ENCODE measurements at regions not wholly inside any gene's neighbourhood (a gene's known extent, or its start where the extent isn't known, plus 50 kb on each side); places are given as distances from the start of the nearest gene placed in this dataset.
"Not testable (repeated sequence)": the region's sequence is repeated elsewhere in the genome, so short reads cannot be mapped to it uniquely, and the experiment has no call there.

DNA sequence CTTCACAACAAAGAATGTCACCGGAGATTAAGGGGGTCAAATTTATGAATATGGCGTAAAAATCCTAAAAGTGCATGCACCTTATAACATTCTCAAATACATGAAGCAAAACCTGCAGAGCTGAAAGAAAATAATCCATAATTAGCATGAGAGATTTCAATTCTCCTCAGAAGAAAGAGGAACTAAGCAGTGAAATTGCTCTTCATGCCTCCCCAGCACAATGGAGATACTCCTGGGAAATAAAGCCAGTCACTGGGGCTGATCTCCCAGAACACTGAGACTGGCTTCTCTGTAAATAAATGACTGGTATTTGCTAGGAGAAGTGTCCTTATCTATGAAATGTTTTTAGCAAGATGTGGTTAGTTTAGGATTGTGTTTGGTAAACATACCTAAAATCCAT lies 68.1 kb downstream of the GOLGA6L6 start:
- DNase-seq = not testable (repeated sequence)

DNA sequence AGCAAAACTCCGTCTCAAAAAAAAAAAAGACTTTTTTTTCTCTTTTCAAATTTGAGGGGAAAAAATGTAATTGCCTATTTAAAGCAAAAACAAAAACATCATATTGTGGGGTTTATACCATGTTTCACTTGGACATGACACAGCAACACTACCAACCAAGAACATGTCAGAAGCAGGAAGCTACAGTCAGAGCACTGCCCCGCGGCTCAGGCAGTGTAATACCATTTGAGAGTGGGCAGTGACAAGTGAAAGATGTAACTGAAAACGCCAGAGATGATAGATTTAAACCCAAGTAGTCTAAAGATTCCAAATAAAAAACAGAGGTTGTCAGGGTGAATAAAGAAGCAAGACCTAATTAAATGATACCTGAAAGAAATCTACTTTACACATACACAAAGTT lies 68.6 kb downstream of the GOLGA6L6 start:
- DNase-seq = not testable (repeated sequence)

DNA sequence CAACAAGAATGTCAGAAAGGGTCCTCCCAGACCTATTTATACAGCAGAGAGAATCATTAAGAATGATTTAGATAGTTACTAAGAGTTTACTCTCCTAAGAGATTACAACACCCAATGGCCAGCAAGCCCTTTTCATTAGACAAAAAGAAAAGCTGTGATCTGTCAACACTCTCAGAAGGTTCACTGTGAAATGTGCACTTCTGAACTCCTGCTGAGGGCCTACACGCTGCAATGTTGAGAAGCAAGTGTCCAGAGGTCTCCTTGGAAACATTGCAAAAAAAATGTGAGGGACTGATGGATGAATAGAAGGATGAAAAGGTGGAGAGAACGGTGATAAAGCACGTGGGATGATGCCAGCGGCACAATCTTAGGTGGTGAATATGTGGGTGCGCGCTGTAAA lies 70.8 kb downstream of the GOLGA6L6 start:
- DNase-seq = not testable (repeated sequence)

DNA sequence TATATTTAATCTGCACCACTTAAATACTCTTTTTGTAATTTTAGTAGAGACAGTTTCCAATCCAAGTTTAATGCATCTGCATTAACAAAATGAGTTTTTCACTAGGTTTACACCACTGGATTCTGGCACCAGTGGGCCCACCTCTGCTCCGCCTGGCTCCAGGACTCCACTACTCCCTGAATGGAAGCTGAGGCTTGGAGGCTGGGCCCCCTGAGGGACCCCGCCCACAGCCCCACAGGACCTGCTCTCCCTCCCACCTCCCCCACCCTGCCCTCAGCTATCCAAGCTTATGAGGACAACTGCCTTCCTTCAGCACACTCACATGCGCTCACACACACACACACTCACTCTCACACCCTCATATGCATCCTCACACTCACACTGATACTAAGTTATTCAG lies 100.5 kb downstream of the GOLGA6L6 start:
- not testable (repeated sequence) for DNase-seq

DNA sequence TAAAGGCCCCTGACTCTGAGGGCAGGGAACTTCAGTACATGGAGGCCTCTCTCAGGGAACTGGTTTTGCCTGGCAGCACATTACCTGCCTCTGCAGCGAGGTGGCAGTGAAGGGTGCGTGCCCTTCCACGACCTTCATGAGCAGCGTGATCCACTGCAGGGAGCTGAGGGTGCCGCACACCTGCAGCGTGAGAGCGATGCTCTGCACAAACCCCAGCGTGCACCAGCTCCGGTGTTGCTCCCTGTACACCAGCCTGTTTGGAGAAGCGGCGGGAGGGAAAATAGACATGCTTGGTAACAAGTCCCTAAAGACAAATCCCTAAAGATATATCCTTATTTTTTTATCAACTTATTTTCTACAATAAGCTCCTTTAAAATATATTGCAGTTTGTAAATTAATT lies 101.2 kb downstream of the GOLGA6L6 start:
- DNase-seq = not testable (repeated sequence)

DNA sequence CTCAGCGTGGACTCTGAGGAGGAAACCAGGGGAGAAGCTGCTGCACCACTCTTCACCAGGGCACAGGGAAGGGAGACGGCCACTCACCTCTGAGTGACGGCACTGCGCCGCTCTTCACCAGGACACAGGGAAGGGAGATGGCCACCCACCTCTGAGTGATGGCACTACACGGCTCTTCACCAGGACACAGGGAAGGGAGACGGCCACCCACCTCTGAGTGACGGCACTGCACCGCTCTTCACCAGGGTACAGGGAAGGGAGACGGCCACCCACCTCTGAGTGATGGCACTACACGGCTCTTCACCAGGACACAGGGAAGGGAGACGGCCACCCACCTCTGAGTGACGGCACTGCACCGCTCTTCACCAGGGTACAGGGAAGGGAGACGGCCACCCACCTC lies 102.5 kb downstream of the GOLGA6L6 start:
- not testable (repeated sequence) for DNase-seq

DNA sequence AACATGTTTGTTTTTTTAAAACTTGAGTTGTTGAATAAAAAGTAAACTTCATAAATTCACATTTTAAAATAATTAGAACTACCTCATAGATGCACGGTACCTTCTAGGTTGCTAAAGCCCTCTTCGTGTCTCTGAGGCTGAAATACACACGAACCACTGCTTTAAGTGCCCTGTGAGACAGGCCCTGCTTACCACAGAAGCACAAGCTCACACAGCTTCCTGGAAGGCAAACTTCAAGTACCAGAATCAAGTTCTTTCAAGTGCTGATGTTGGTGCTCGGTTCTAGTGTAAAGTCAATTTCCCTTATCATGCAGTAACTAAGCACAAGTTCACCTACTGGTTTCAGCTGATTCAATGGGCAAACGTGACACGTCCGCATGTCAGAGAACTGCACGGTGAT lies 103.3 kb downstream of the GOLGA6L6 start:
- not testable (repeated sequence) for DNase-seq

DNA sequence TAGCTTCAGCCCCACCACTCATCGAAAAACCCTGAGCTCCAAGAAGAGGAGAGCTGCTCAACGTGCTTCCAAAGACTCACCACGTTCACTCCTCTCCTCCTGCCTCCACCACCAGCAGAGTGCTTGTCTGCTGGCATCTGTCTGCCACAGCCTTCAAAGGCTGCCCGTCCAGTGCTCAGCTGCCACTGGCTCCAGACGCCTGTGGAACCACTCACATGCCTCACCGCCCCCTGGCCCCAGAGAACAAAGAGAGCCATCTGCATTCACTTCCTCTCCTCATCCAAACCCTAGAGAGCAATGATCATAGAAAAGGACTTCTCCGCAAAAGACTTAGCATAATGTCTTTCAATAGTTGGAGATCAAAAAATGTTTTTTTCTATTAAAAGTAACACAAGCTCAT lies 108.1 kb downstream of the GOLGA6L6 start:
- not testable (repeated sequence) for DNase-seq

DNA sequence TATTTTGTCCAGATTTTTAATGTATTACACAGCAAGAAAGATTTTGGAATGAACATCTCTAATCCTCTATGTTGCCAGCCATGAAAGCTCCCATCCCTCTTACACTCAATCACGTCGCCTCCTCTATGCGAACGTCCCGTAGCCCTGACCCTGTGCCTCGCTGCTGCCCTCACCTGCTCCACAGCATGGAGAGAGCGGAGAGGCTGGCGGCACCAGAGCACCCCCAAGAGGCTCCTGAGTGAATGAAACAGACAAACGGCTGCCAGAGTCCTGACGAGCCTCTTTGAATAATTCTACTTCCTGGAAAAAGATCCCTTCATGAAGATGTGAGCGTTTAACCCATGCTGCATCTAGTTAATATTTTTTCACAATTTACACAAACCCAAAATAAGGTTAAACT lies 111.1 kb downstream of the GOLGA6L6 start:
- not testable (repeated sequence) for DNase-seq

DNA sequence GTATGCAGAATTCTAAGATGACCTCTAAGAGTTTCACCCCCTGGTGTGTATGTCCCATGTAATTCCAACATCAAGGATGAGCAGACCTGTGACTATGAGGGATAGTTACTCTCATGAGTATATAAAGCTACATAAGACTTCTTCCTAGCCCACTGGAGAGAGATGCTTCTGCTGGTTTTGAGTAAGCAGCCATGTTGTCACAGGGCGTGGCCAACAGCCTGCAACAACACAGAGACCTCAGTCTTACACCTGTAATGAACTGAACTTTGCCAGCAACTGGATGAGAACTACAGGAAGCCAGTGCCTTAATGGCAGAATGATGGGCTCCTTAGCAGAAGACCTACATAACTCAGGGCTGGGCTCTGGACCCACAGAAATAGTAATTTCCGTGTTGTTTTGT lies 120.9 kb downstream of the GOLGA6L6 start:
- not testable (repeated sequence) for DNase-seq

DNA sequence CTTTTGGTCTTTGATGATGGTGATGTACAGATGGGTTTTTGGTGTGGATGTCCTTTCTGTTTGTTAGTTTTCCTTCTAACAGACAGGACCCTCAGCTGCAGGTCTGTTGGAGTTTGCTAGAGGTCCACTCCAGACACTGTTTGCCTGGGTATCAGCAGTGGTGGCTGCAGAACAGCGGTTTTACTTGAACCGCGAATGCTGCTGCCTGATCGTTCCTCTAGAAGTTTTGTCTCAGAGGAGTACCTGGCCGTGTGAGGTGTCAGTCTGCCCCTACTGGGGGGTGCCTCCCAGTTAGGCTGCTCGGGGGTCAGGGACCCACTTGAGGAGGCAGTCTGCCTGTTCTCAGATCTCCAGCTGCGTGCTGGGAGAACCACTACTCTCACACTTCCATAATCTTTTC lies 125.0 kb downstream of the GOLGA6L6 start:
- not testable (repeated sequence) for DNase-seq

DNA sequence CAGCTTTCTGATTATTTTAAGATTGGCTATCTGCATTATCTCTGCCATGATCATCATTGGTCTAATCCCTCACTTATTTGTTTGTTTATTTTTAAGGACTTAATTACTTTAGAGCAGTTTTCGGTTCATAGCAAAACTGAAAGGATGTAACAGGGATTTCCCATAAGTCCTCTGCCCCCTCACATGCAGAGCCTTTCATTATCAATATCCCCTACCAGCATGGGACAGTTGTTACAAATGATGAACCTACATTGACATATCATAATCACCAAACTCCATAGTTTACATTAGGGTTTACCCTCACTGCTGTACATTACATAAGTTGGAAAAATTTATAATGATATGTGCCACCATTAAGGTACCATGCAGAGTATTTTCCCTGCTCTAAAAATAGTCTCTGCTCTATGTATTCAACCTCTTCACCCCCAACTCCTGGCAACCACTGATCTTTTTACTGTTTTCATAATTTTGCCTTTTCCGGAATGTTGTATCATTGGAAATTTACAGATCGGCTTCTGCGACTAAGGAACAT lies 131.9 kb downstream of the GOLGA6L6 start:
- DNase-seq = not testable (repeated sequence)

DNA sequence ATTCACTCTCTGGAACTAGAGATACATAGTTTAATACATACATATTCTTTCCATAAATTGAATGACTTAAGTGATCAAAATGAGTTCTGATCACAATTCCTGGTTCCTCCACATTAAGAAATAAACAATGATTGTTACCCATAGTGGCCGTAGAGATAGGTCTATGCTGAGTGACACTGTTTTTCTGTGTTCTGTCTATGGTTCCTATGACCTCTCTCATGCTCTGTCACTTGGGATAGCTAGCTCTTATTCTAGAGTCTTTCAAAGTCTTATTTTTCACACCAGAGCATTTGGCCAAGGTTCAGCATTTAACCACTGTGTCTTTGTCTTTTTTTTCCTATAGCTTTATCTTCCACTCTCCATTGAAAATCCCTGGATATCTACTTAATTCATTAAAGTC lies 132.4 kb downstream of the GOLGA6L6 start:
- no peak for DNase-seq

DNA sequence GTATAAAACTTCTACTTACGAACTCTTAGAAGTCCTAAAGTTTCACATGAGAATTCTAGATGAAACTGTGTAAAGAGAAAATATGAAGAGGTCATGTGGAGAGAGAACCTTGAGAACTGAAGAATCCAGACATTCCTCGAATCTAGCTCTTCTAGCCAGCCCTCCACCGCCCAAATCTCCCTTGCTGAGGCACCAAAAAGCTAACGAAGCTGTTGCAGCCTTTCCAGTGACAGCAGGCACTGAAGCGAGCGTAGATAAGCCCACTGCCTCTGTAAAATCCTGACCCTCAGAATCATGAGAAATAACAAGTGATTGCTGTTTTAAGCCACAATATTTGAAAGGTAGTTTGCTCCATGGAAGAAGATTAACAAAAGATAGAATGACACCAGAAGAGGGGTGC lies 134.0 kb downstream of the GOLGA6L6 start:
- DNase-seq = no peak

DNA sequence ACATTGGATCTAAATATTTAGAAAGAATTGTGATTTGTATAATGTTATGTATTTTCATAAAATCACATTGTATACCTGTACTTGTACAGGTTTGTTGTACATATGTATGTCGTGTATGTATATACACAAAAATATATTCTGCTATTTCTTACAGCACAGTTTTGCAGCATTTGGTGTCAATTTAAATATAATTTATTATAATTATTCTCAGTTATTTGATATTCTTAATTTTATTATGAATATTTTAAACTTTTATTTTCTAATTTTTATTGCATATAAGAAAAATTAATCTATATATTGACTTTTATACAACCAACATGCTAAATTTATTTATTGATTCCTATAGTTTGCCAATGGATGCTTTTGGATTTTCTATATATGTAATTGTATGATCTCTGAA lies 137.0 kb downstream of the GOLGA6L6 start:
- not testable (repeated sequence) for DNase-seq

DNA sequence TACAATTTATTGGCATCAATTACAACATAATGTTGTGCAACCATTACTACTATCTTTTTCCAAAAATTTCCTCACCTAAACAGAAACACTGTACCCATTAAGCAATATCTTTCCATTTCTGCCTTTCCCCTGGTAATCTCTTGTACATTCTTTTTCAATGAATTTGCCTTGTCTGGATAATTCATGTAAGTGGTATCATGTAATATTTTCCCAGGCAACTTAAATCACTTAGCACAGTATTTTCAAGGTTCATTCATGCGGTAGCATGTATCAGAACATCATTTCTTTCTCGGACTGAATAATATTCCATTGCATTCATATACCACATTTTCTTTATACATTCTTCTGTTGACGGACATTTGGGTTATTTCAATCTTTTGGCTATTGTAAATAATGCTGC lies 139.0 kb downstream of the GOLGA6L6 start:
- DNase-seq = not testable (repeated sequence)

DNA sequence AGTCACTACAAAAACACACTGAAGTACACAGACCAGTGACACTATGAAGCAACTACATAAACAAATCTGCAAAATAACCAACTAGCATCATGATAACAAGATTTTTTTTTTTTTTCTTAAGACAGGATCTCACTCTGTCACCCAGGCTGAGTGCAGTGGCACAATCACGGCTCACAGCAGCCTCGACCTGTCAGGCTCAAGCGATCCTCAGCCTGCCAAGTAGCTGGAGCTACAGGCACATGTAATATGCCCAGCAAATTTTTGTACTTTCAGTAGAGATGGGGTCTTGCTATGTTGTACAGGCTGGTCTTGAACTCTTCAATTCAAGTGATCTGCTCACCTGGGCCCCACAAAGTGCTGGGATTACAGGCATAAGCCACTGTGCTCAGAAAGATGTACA lies 140.5 kb downstream of the GOLGA6L6 start:
- DNase-seq = not testable (repeated sequence)

DNA sequence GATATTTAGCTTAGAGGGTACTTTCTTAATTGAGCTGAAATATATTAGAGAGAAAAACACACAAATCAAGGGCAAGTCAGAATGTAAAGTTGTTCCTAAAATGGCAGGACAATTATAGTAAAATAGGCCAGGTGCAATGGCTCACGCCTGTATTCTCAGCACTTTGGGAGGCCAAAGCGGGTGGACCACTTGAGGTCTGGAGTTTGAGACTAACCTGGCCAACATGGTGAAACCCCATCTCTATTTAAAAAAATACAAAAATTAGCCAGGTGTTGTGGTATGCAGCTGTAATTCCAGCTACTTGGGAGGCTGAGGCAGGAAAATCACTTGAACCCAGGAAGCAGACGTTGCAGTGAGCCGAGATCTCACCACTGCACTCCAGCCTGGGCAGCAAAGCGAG lies 142.9 kb downstream of the GOLGA6L6 start:
- DNase-seq = not testable (repeated sequence)

DNA sequence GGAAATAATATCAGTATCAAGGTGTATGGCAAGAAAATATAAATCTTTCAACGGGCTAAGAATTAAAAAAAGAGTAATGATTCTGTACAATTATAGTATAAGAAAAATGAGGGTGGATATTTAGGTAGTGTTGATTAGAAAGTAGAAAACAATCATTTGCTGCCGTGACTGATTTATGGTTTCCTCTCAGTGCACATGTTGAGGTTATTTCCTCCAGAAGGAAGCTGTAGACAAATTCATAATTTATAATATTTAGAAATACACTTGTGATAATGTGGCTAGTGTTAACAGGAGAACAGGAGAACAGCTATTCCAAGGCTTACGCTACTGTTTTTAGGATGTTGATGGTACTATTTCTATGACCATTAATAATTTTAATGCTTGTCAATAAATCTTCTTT lies 153.4 kb downstream of the GOLGA6L6 start:
- not testable (repeated sequence) for DNase-seq

DNA sequence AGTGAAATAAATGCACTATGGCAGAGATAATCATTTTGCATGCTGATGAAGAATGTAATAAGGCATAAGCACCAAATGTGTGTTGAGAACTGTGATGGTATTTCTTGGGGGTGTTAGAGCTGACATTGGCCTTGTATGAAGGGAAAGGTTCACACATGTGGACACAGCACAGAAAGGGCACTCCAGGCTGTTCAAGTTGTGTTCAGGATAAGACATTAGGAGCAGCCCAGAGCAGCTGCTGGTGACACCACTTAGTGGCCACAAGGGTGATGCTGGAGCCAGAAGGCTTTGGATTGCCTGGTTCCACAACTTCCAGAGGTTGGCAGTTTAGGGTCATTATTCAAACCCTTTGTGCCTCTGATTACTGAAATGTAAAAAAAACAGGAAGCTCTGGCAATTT lies 155.4 kb downstream of the GOLGA6L6 start:
- no peak for DNase-seq

DNA sequence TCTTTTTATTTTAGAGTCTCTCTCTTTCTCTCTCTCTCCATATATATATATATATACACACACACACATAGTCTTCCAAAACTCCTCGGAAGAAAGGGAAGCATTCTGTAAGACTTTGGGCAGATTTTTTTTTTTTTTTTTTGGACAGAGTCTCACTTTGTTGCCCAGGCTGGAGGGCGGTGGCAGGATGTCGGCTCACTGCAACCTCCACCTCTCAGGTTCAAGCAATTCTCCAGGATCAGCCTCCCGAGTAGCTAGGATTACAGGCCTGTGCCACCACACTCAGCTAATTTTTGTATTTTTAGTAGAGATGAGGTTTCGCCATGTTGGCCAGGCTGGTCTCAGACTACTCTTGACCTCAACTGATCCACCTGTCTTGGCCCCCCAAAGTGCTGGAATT lies 161.4 kb downstream of the GOLGA6L6 start:
- DNase-seq = not testable (repeated sequence)

DNA sequence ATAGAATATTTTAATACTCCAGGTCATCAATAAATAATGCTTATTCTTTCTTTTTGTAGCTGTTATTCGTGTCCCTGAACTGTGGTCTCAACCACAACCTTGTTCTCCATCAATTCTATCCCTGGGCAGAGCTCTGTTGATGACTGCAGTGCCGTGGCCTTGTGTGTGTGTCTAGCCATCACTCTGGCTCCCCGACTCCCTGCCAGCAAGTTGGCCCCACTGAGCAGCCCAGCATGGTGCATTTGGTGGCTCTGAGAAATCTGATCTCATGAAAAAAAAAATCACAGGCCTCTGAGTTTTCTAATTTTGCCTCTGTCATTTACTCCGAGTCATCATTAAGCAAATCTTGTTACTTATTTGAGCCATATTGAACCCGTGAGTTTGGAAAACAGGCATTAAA lies 164.7 kb downstream of the GOLGA6L6 start:
- no peak for DNase-seq

DNA sequence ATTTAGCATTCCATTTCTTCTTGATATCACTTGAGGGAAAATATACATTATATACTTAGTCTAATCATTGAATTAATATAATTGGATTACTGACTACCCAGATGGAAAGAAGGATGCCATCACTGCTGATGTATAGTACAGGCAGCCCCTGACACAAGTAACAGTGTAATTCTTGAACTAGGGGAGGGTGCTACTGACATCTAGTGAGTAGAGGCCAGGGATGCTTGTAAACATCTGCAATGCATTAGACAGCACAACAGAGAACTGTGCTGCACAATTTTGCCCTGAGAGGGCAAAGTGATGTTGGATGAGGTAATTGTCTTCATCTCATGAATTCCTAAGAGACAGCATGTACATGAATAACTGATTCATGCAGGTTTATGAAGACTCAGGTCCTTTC lies 169.2 kb downstream of the GOLGA6L6 start:
- not testable (repeated sequence) for DNase-seq

DNA sequence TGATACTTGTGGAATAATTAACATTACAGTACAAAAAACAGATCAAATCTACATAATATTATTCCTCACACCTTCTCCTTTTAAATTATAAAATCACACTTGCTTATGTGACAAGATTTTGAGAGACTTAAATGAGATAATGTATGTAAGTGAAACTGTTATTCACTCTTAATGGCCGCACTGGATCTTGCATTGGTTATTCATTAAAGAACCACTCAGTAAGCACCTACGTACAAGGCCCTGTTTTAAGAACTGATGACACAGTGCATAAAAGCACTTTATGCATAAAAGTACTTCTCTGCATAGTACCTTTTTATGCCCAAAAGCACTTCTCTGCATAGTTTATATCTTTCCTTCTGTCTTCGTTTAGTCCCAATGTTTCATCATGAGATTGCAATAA lies 172.1 kb downstream of the GOLGA6L6 start:
- no peak for DNase-seq

DNA sequence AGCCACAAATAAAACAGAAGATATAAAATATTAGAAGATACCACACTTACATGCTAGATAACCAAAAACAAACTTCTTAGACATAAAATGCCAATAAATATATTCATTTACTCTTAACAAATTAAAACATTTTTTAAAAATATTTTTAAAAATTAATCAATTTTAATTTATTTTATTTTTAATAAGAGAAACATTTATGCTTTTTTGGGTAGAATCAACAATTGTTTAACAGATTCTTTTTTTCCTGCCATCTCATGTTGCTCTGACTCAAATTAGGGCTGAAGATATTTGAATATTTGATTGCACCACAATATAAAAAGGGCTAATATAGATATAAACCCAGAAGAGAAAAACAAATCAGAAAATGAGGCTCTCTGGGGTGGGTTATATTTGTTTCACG lies 172.6 kb downstream of the GOLGA6L6 start:
- DNase-seq = no peak

DNA sequence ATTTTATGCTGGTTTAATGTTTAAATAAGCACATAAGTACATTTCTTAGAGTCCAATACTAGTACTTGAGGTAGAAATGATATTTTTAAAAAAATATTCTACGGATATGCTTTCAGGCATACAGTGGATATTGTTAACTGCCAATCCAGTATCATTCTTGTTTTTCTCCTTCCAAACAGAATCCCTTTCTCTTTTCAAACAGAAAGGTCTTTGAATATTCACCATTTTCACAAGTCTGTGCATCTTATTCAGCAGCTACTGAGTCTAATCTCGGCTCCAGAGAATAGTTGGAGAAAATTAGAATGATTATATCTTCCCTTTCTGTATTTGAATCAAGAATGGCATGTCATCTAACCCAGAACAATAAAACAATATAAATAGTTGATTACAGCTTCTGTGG lies 174.5 kb downstream of the GOLGA6L6 start:
- no peak for DNase-seq
